ENCODE measurements at regions not wholly inside any gene's neighbourhood (a gene's known extent, or its start where the extent isn't known, plus 50 kb on each side); places are given as distances from the start of the nearest gene placed in this dataset.

- Histone ChIP-seq H3K36me3 (ENCODE audit: control insufficient read depth, insufficient read depth, low read length) (no peaks in the 10 kb centered on the region), H3K4me3 (ENCODE audit: low read depth, low read length) (no peak overlapping the region), H3K27me3 (ENCODE audit: control insufficient read depth, insufficient read depth, low read length) (no peaks in the 10 kb centered on the region)
- ChIA-PET CTCF (no interaction called here), POLR2A (no interaction called here)
- TF ChIP-seq CTCF (IDR thresholded peaks at IDR 0.05; ENCODE audit: insufficient read depth, low read depth, low read length), result no peak
- DNase-seq (ENCODE audit: low read depth), result no peak
Measured at GRCh38 chr12:61810486-61810885, 449.7 kb upstream of the USP15 start.

- ChIA-PET POLR2A (no interaction called here), CTCF (no interaction called here)
- no peaks in the 10 kb centered on the region for H3K27me3 ChIP-seq (ENCODE audit: control insufficient read depth, insufficient read depth, low read length)
- H3K4me3 ChIP-seq (ENCODE audit: low read depth, low read length), result no peak overlapping the region
- H3K36me3 ChIP-seq (ENCODE audit: control insufficient read depth, insufficient read depth, low read length), result no peaks in the 10 kb centered on the region
- DNase-seq (ENCODE audit: low read depth), result no peak
- no peak for TF ChIP-seq CTCF (IDR thresholded peaks at IDR 0.05; ENCODE audit: insufficient read depth, low read depth, low read length)
Measured at GRCh38 chr12:61821381-61821780, 438.8 kb upstream of the USP15 start.

- no peak for TF ChIP-seq CTCF (IDR thresholded peaks at IDR 0.05; ENCODE audit: insufficient read depth, low read depth, low read length)
- H3K27me3 ChIP-seq (ENCODE audit: control insufficient read depth, insufficient read depth, low read length), result no peaks in the 10 kb centered on the region
- no peak for DNase-seq (ENCODE audit: low read depth)
- no peaks in the 10 kb centered on the region for H3K36me3 ChIP-seq (ENCODE audit: control insufficient read depth, insufficient read depth, low read length)
- POLR2A ChIA-PET, result no interaction called here
- CTCF ChIA-PET, result interaction anchor here (0.6 kb wide), 1 partner anchor 590 kb away, joined by 3 read pairs; no protein-coding TSS in a partner anchor
- H3K4me3 ChIP-seq (ENCODE audit: low read depth, low read length), result no peak overlapping the region
Measured at GRCh38 chr12:61823102-61823501, 437.1 kb upstream of the USP15 start.

GRCh38 chr12:61846765-61847164 is 413.4 kb upstream of the USP15 start:
- H3K27me3 ChIP-seq (ENCODE audit: control insufficient read depth, insufficient read depth, low read length), result no peaks in the 10 kb centered on the region
- no peak for DNase-seq (ENCODE audit: low read depth)
- no peak for TF ChIP-seq CTCF (IDR thresholded peaks at IDR 0.05; ENCODE audit: insufficient read depth, low read depth, low read length)
- ChIA-PET CTCF (no interaction called here), POLR2A (no interaction called here)
- no peak overlapping the region for H3K4me3 ChIP-seq (ENCODE audit: low read depth, low read length)
- H3K36me3 ChIP-seq (ENCODE audit: control insufficient read depth, insufficient read depth, low read length), result no peaks in the 10 kb centered on the region

- POLR2A ChIA-PET, result no interaction called here
- CTCF ChIA-PET, result no interaction called here
Measured at GRCh38 chr12:61848893-61849292, 411.3 kb upstream of the USP15 start.

More at GRCh38 chr12:61848893-61849292, 411.3 kb upstream of the USP15 start:
- DNase-seq (ENCODE audit: low read depth), result no peak
- no peaks in the 10 kb centered on the region for H3K36me3 ChIP-seq (ENCODE audit: control insufficient read depth, insufficient read depth, low read length)
- no peaks in the 10 kb centered on the region for H3K27me3 ChIP-seq (ENCODE audit: control insufficient read depth, insufficient read depth, low read length)
- no peak for TF ChIP-seq CTCF (IDR thresholded peaks at IDR 0.05; ENCODE audit: insufficient read depth, low read depth, low read length)
- no peak overlapping the region for H3K4me3 ChIP-seq (ENCODE audit: low read depth, low read length)

Measured in BJ (cell line).